ENCODE measurements at regions not wholly inside any gene's neighbourhood (a gene's known extent, or its start where the extent isn't known, plus 50 kb on each side); places are given as distances from the start of the nearest gene placed in this dataset.

- TF ChIP-seq CTCF (IDR thresholded peaks at IDR 0.05), result no peak
- H3K27ac Mint-ChIP-seq (ENCODE audit: unreplicated experiment), result peak overlapping the region; percentile 27
- no peaks in the 10 kb centered on the region for H3K9me3 Mint-ChIP-seq (ENCODE audit: low read depth)
- H3K27me3 Mint-ChIP-seq (ENCODE audit: low read depth), result no peaks in the 10 kb centered on the region
- peaks cover 16% of the 10 kb centered on the region for H3K4me1 Mint-ChIP-seq (ENCODE audit: low read depth)
- H3K4me3 Mint-ChIP-seq (ENCODE audit: unreplicated experiment), result no peak overlapping the region
- H3K36me3 Mint-ChIP-seq (ENCODE audit: low read depth), result no peaks in the 10 kb centered on the region
- DNase-seq (ENCODE audit: low spot score), result no peak
These were observed 69.4 kb upstream of the ARHGAP28 start for GRCh38 chr18:6659963-6660725.

GRCh38 chr18:6661692-6662415 is 67.7 kb upstream of the ARHGAP28 start:
- no peaks in the 10 kb centered on the region for H3K36me3 Mint-ChIP-seq (ENCODE audit: low read depth)
- DNase-seq (ENCODE audit: low spot score), result no peak
- no peaks in the 10 kb centered on the region for H3K9me3 Mint-ChIP-seq (ENCODE audit: low read depth)
- no peak overlapping the region for H3K4me3 Mint-ChIP-seq (ENCODE audit: unreplicated experiment)
- no peak for TF ChIP-seq CTCF (IDR thresholded peaks at IDR 0.05)
- peaks cover 16% of the 10 kb centered on the region for H3K4me1 Mint-ChIP-seq (ENCODE audit: low read depth)
- peaks cover 2% of the 10 kb centered on the region for H3K27me3 Mint-ChIP-seq (ENCODE audit: low read depth)
- no peak overlapping the region for H3K27ac Mint-ChIP-seq (ENCODE audit: unreplicated experiment)

GRCh38 chr18:6666012-6666685 is 63.4 kb upstream of the ARHGAP28 start:
- Mint-ChIP-seq H3K4me3 (ENCODE audit: unreplicated experiment) (no peak overlapping the region), H3K27ac (ENCODE audit: unreplicated experiment) (no peak overlapping the region), H3K36me3 (ENCODE audit: low read depth) (no peaks in the 10 kb centered on the region), H3K27me3 (ENCODE audit: low read depth) (peaks cover 2% of the 10 kb centered on the region), H3K9me3 (ENCODE audit: low read depth) (no peaks in the 10 kb centered on the region), H3K4me1 (ENCODE audit: low read depth) (peaks cover 7% of the 10 kb centered on the region)
- TF ChIP-seq CTCF (IDR thresholded peaks at IDR 0.05), result no peak
- no peak for DNase-seq (ENCODE audit: low spot score)

- H3K27me3 Mint-ChIP-seq (ENCODE audit: low read depth), result peaks cover 2% of the 10 kb centered on the region
- H3K9me3 Mint-ChIP-seq (ENCODE audit: low read depth), result no peaks in the 10 kb centered on the region
- H3K4me1 Mint-ChIP-seq (ENCODE audit: low read depth), result no peaks in the 10 kb centered on the region
- H3K36me3 Mint-ChIP-seq (ENCODE audit: low read depth), result no peaks in the 10 kb centered on the region
- TF ChIP-seq CTCF (IDR thresholded peaks at IDR 0.05), result no peak
- H3K4me3 Mint-ChIP-seq (ENCODE audit: unreplicated experiment), result no peak overlapping the region
- H3K27ac Mint-ChIP-seq (ENCODE audit: unreplicated experiment), result no peak overlapping the region
- DNase-seq (ENCODE audit: low spot score), result no peak
These were observed 60.7 kb upstream of the ARHGAP28 start for GRCh38 chr18:6668836-6669235.

GRCh38 chr18:6672821-6673308 is 56.7 kb upstream of the ARHGAP28 start:
- DNase-seq (ENCODE audit: low spot score), result no peak
- Mint-ChIP-seq H3K4me3 (ENCODE audit: unreplicated experiment) (no peak overlapping the region), H3K4me1 (ENCODE audit: low read depth) (no peaks in the 10 kb centered on the region), H3K36me3 (ENCODE audit: low read depth) (no peaks in the 10 kb centered on the region), H3K27ac (ENCODE audit: unreplicated experiment) (no peak overlapping the region), H3K27me3 (ENCODE audit: low read depth) (no peaks in the 10 kb centered on the region), H3K9me3 (ENCODE audit: low read depth) (no peaks in the 10 kb centered on the region)
- TF ChIP-seq CTCF (IDR thresholded peaks at IDR 0.05), result no peak

Data from chondrocyte (in vitro differentiated cells).